ENCODE measurements at regions not wholly inside any gene's neighbourhood (a gene's known extent, or its start where the extent isn't known, plus 50 kb on each side); places are given as distances from the start of the nearest gene placed in this dataset.

DNA sequence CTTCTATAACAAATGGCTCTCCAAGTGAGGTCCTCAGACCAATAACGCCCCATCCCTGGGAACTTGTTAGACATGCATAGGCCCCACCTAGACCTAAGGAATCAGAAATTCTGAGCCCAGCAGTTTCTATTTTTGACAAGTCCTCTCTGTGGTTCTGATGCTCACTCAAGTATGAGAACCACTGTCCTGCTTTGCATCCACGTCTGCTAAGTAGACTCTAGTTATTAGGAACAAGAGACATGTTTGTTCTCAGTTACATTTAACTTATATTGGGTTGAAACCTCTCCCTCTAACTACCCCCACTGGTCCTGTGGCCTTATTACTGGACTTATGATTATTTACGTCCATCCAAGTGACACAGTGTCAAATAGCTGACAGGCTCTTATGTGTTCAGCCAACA lies 70.3 kb downstream of the TMEM17 start:
- TF ChIP-seq MAFK (IDR thresholded peaks at IDR 0.05; ENCODE audit: low read depth, low read length): no peak
- TF ChIP-seq, protein P1, sequence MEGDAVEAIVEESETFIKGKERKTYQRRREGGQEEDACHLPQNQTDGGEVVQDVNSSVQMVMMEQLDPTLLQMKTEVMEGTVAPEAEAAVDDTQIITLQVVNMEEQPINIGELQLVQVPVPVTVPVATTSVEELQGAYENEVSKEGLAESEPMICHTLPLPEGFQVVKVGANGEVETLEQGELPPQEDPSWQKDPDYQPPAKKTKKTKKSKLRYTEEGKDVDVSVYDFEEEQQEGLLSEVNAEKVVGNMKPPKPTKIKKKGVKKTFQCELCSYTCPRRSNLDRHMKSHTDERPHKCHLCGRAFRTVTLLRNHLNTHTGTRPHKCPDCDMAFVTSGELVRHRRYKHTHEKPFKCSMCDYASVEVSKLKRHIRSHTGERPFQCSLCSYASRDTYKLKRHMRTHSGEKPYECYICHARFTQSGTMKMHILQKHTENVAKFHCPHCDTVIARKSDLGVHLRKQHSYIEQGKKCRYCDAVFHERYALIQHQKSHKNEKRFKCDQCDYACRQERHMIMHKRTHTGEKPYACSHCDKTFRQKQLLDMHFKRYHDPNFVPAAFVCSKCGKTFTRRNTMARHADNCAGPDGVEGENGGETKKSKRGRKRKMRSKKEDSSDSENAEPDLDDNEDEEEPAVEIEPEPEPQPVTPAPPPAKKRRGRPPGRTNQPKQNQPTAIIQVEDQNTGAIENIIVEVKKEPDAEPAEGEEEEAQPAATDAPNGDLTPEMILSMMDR (conservative IDR thresholded peaks at IDR 0.05; ENCODE audit: low read depth, low read length): no peak
- TF ChIP-seq RAD21 (IDR thresholded peaks at IDR 0.05; ENCODE audit: low read length): no peak
- TF ChIP-seq POLR2A (IDR thresholded peaks at IDR 0.05; ENCODE audit: low read depth, low read length): no peak
- no peak for TF ChIP-seq MXI1 (IDR thresholded peaks at IDR 0.05; ENCODE audit: borderline replicate concordance, low read depth, low read length)

Data from IMR-90 (cell line).